Upper lobe of left lung (tissue), 6 donors: ENCODE measurements at regions not wholly inside any gene's neighbourhood (a gene's known extent, or its start where the extent isn't known, plus 50 kb on each side); places are given as distances from the start of the nearest gene placed in this dataset.
A peak's percentile ranks its signal among the peaks of the same experiment; 100 is the strongest.
"Not testable (repeated sequence)": the region's sequence is repeated elsewhere in the genome, so short reads cannot be mapped to it uniquely, and the experiment has no call there.

ENCODE experiments used
- ATAC-seq, 2 donors: fragments of 200-7000 bp; cut with Tn5 transposase; one replicate each; pipeline ENCODE4 v1.9.1; 2022; ENCODE audit warnings: mild to moderate bottlenecking in 2 of 2, moderate library complexity in 2 of 2; ENCODE audit not compliant: low FRiP score in 2 of 2
- DNase-seq, 2 donors: peaks; one replicate each; pipeline ENCODE4 v3.0.0-alpha.2; 2019 to 2020
- H3K27ac ChIP-seq, 4 donors: fragments of 200-600 bp; sonication (generic); one replicate each; pipeline ENCODE4 v1.5.1; 2016 to 2019
- H3K27me3 ChIP-seq, 4 donors: fragments of 200-600 bp; sonication (generic); one replicate each; pipeline ENCODE4 v1.5.1; 2017 to 2019
- H3K36me3 ChIP-seq, 4 donors: fragments of 200-600 bp; sonication (generic); one replicate each; pipeline ENCODE4 v1.5.1; 2016 to 2019
- H3K4me1 ChIP-seq, 4 donors: fragments of 200-600 bp; sonication (generic); one replicate each; pipeline ENCODE4 v1.5.1; 2018 to 2019
- H3K4me3 ChIP-seq, 4 donors: fragments of 200-600 bp; sonication (generic); one replicate each; pipeline ENCODE4 v1.5.1; 2017 to 2019; ENCODE audit warnings: mild to moderate bottlenecking in 2 of 4, moderate library complexity in 1 of 4
- H3K9me3 ChIP-seq, 4 donors: fragments of 200-600 bp; sonication (generic); one replicate each; pipeline ENCODE4 v1.5.1; 2018 to 2019
- EP300 ChIP-seq, 4 donors: sonication (generic); formaldehyde crosslinking; IDR thresholded peaks; one replicate each; pipeline ENCODE4 v1.5.1; 2017; ENCODE audit warnings: antibody characterized with exemption in 4 of 4, control low read depth in 2 of 4
- POLR2A ChIP-seq, 4 donors: fragments of 450-650 bp; IDR thresholded peaks; one replicate each; pipeline ENCODE4 v1.5.1; 2016 to 2017; ENCODE audit warnings: antibody characterized with exemption in 4 of 4, mild to moderate bottlenecking in 2 of 4
- POLR2AphosphoS5 ChIP-seq, 2 donors: sonication (generic); formaldehyde crosslinking; IDR thresholded peaks; one replicate each; pipeline ENCODE4 v1.5.1; 2017; ENCODE audit warnings: antibody characterized with exemption in 2 of 2
- WGBS, 2 donors: methylation state at CpG; one replicate each; pipeline ENCODE4 v1.1.5; 2017 to 2018; 5-methylcytosine and 5-hydroxymethylcytosine counted together
- TF ChIP-seq, protein P1 (sequence below), 6 experiments: fragments of 450-650 bp in 4 of 6; fragments of 200-600 bp in 2 of 6; sonication (generic) in 2 of 6; IDR thresholded peaks; one replicate each; pipeline ENCODE4 v1.5.1; 2016 to 2019; ENCODE audit warnings: antibody characterized with exemption in 6 of 6
- donor health status: DM: no; HTN: no; CAD: no; lungs with moderate emphysema.
- donor health status: DM: no; HTN: yes; CAD: no; lungs with severe emphysema.

DNA sequence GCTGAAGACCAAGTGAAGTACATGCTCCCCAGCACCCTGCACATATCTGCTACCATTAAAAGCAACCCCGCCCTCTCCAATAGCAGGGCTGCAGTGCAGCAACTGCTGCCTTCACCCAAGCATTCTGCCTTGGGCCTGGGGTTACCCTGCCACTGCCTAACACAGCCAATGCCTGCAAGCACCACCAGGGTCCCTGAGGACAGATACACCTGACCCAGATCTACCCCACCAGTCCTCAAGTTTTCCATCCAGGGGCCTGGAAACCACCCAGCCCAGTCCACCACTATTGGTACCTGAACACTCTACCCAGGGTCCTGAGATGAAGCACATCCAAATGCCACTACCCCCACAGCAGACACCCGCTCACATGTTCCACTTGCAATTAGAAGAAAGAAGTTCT, 181.1 kb upstream of the RBBP8 start:
- H3K4me3 ChIP-seq = no peak overlapping the region
- DNase-seq (no peak), ATAC-seq (peak in 1 of 2 donors; percentile 62)
- H3K36me3 ChIP-seq = no peaks in the 10 kb centered on the region
- no peaks in the 10 kb centered on the region for H3K9me3 ChIP-seq
- H3K27me3 ChIP-seq = no peaks in the 10 kb centered on the region
- no peak overlapping the region for H3K27ac ChIP-seq
- TF ChIP-seq EP300 (IDR thresholded peaks at IDR 0.05) (no peak), POLR2A (IDR thresholded peaks at IDR 0.05) (no peak), POLR2AphosphoS5 (IDR thresholded peaks at IDR 0.05) (no peak)
- TF ChIP-seq, protein P1, sequence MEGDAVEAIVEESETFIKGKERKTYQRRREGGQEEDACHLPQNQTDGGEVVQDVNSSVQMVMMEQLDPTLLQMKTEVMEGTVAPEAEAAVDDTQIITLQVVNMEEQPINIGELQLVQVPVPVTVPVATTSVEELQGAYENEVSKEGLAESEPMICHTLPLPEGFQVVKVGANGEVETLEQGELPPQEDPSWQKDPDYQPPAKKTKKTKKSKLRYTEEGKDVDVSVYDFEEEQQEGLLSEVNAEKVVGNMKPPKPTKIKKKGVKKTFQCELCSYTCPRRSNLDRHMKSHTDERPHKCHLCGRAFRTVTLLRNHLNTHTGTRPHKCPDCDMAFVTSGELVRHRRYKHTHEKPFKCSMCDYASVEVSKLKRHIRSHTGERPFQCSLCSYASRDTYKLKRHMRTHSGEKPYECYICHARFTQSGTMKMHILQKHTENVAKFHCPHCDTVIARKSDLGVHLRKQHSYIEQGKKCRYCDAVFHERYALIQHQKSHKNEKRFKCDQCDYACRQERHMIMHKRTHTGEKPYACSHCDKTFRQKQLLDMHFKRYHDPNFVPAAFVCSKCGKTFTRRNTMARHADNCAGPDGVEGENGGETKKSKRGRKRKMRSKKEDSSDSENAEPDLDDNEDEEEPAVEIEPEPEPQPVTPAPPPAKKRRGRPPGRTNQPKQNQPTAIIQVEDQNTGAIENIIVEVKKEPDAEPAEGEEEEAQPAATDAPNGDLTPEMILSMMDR (IDR thresholded peaks at IDR 0.05) = no peak
- 93 to 94% methylated on average over 2 of the region's 2 CpGs for whole genome bisulfite sequencing, 2 donors
- no peaks in the 10 kb centered on the region for H3K4me1 ChIP-seq

DNA sequence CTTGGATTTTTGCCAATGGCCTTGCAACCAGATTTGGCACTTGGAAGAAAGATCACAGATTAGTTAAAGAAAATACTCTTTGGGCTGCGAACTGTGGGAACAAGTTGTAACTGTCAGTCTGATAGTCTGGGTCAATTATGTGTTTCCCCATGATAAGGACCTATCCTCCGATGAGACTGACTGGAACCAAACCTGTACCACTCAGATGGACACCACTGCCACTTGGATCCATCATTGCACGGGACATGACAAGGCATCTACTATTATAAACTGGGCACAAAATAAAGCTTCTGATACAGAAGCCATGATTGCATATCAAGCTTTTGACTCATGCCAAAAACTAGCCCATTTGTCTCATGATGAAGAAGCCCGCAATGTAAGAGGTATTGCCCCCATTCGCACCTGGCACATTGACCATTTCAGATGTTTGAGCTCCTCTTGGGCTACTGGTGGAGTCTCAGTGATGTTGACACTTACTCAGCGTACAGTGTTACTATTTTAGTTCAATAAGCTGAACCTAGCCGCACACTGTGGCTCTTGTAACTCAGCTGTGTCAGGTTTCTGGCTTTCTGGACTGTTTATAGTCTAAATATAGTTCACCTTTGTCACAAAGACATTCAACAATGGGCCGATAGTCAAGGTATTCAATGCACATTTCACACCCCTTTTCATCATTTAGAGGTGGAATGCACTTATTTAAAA, 179.8 kb upstream of the RBBP8 start:
- WGBS, 2 donors = 82 to 83% methylated on average over 8 of the region's 8 CpGs
- DNase-seq (no peak), ATAC-seq (no peak)
- no peaks in the 10 kb centered on the region for H3K27me3 ChIP-seq
- TF ChIP-seq POLR2AphosphoS5 (IDR thresholded peaks at IDR 0.05) (no peak), POLR2A (IDR thresholded peaks at IDR 0.05) (no peak), EP300 (IDR thresholded peaks at IDR 0.05) (no peak)
- TF ChIP-seq, protein P1 (IDR thresholded peaks at IDR 0.05) = no peak
- H3K9me3 ChIP-seq = no peaks in the 10 kb centered on the region
- H3K27ac ChIP-seq = no peak overlapping the region
- H3K4me3 ChIP-seq = no peak overlapping the region
- H3K36me3 ChIP-seq = no peaks in the 10 kb centered on the region
- no peaks in the 10 kb centered on the region for H3K4me1 ChIP-seq

DNA sequence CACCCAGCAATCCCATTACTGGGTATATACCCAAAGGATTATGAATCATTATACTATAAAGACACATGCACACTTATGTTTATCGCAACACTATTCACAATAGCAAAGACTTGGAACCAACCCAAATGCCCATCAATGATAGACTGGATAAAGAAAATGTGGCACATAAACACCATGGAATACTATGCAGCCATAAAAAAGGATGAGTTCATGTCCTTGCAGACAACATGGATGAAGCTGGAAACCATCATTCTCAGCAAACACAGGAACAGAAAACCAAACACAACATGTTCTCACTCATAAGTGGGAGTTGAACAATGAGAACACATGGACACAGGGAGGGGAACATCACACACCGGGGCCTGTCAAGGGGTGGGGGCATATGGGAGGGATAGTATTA, 169.1 kb upstream of the RBBP8 start:
- not testable (repeated sequence) for H3K4me3 ChIP-seq, H3K27ac ChIP-seq, ATAC-seq, H3K4me1 ChIP-seq, DNase-seq, H3K27me3 ChIP-seq, H3K9me3 ChIP-seq, H3K36me3 ChIP-seq
- WGBS, 2 donors = 93 to 97% methylated on average over 2 of the region's 2 CpGs

DNA sequence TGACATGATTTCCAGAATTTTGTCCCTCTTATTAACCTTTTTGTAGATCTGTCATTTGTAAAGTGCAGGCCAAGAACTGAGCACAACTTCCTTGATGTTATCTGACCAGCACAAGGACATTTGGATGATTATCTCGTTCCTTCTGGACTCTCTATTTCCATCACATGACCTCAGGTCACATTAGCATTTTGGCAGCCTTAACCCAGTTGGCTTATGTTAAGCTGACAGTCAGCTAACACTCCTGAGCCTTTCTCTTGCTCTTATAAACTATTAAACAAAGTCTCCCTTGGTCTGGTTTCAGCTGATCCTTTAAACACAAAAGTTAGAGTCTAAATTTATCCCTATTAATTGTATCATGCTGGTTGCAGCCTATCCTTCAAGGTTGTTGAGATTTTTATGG, 167.2 kb upstream of the RBBP8 start:
- ATAC-seq (no peak), DNase-seq (no peak)
- no peaks in the 10 kb centered on the region for H3K27me3 ChIP-seq
- TF ChIP-seq POLR2AphosphoS5 (IDR thresholded peaks at IDR 0.05) = no peak
- no peak for TF ChIP-seq EP300 (IDR thresholded peaks at IDR 0.05)
- TF ChIP-seq, protein P1 (IDR thresholded peaks at IDR 0.05) = no peak
- TF ChIP-seq POLR2A (IDR thresholded peaks at IDR 0.05) = no peak
- 26 to 27% methylated on average over 1 of the region's 1 CpG for WGBS, 2 donors
- no peaks in the 10 kb centered on the region for H3K9me3 ChIP-seq
- H3K4me3 ChIP-seq = no peak overlapping the region
- H3K36me3 ChIP-seq = no peaks in the 10 kb centered on the region
- no peaks in the 10 kb centered on the region for H3K4me1 ChIP-seq
- H3K27ac ChIP-seq = no peak overlapping the region

DNA sequence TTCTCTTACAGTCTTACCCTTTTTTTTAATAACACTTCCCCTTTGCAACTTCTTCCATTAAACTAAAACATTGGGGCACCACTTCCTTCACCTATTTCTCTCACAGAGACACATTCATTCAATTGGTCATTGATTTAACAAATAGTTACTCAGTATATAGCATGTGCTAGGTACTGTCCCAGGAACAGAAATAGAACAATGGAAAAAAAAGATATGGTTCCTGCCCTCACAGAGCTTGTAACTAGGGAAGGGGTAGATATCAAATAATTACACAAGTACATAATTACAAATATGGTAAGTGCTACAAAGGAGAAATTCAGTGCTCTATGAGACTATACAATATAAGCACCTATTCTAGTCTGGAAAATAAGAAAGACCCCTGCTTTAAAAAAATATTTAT, 165.5 kb upstream of the RBBP8 start:
- no peaks in the 10 kb centered on the region for H3K27me3 ChIP-seq
- no peaks in the 10 kb centered on the region for H3K9me3 ChIP-seq
- TF ChIP-seq, protein P1 (IDR thresholded peaks at IDR 0.05) = no peak
- no peak for TF ChIP-seq EP300 (IDR thresholded peaks at IDR 0.05)
- no peak for TF ChIP-seq POLR2A (IDR thresholded peaks at IDR 0.05)
- no peak for TF ChIP-seq POLR2AphosphoS5 (IDR thresholded peaks at IDR 0.05)
- no peak overlapping the region for H3K4me3 ChIP-seq
- DNase-seq (no peak), ATAC-seq (no peak)
- no peaks in the 10 kb centered on the region for H3K4me1 ChIP-seq
- H3K27ac ChIP-seq = no peak overlapping the region
- no peaks in the 10 kb centered on the region for H3K36me3 ChIP-seq
